SK-N-MC (cell line): ENCODE measurements at regions not wholly inside any gene's neighbourhood (a gene's known extent, or its start where the extent isn't known, plus 50 kb on each side); places are given as distances from the start of the nearest gene placed in this dataset.

Source experiments
- EZH2 ChIP-seq: fragments of 200-600 bp; sonication (generic); IDR thresholded peaks from one replicate; pipeline ENCODE4 v1.6.1; 2017; ENCODE audit warnings: antibody characterized with exemption
- POLR2AphosphoS5 ChIP-seq: IDR thresholded peaks from 2 replicates; pipeline ENCODE4 v1.6.1; 2012; ENCODE audit warnings: mild to moderate bottlenecking, low read depth, low read length, borderline replicate concordance

GRCh38 chr16:24424364-24424763 lies 115.0 kb upstream of the RBBP6 start:
- TF ChIP-seq EZH2 (no peak), POLR2AphosphoS5 (no peak)
